DMS 273 treated with DMSO at 0.1 percent for 48 hours (cell line): ENCODE measurements at regions not wholly inside any gene's neighbourhood (a gene's known extent, or its start where the extent isn't known, plus 50 kb on each side); places are given as distances from the start of the nearest gene placed in this dataset.
"Not testable (repeated sequence)": the region's sequence is repeated elsewhere in the genome, so short reads cannot be mapped to it uniquely, and the experiment has no call there.

Source experiments
- DNase-seq: peaks from one replicate; lab custom pipeline; 2025; lab: John Stamatoyannopoulos, UW

DNA sequence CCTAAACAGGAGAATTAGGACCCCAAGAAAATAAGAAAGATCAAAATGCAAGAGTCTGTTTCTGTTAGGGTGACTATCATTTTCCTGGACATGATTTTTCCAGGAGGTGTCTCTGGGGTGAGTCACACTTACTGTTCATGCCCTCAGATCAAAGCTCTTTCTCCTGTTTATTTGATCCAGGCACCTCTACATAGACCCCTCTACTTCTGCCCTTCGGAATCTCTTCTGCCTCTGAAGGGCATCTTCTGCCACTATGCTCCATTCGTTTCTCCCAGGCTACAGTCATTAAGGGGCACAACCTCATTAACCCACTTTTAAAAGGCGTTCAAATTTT lies 1328.0 kb downstream of the GATA3 start:
- DNase-seq: no peak

- DNase-seq: no peak
These were observed 1336.0 kb downstream of the GATA3 start for GRCh38 chr10:9390516-9390915.

- no peak for DNase-seq
These were observed 1344.9 kb downstream of the GATA3 start for GRCh38 chr10:9399275-9399983.

DNA sequence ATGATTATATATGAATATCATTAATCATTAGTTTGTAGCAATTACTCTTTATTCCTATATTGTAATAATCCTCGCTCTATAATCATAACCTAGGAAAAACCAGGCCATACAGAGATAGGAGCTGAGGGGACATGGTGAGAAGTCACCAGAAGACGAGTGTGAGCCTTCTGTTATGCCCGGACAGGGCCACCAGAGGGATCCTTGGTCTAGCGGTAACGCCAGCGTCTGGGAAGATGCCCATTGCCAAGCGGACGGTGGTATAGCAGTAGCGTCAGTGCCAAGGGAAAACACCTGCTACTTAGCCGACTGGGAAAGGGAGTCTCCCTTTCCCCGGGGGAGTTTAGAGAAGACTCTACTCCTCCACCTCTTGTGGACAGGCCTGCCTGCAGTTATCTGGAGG lies 1347.6 kb downstream of the GATA3 start:
- not testable (repeated sequence) for DNase-seq

- not testable (repeated sequence) for DNase-seq
These were observed 1348.2 kb downstream of the GATA3 start for GRCh38 chr10:9402507-9403195.

DNA sequence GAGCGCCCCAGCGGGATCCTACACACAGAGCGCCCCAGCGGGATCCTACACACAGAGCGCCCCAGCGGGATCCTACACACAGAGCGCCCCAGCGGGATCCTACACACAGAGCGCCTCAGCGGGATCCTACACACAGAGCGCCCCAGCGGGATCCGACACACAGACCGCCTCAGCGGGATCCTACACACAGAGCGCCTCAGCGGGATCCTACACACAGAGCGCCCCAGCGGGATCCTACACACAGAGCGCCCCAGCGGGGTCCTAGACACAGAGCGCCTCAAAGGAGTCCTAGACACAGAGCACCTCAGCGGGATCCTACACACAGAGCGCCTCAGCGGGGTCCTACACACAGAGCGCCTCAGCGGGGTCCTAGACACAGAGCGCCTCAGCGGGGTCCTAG lies 1352.7 kb downstream of the GATA3 start:
- not testable (repeated sequence) for DNase-seq

- DNase-seq: no peak
These were observed 1361.8 kb downstream of the GATA3 start for GRCh38 chr10:9416331-9416730.

DNA sequence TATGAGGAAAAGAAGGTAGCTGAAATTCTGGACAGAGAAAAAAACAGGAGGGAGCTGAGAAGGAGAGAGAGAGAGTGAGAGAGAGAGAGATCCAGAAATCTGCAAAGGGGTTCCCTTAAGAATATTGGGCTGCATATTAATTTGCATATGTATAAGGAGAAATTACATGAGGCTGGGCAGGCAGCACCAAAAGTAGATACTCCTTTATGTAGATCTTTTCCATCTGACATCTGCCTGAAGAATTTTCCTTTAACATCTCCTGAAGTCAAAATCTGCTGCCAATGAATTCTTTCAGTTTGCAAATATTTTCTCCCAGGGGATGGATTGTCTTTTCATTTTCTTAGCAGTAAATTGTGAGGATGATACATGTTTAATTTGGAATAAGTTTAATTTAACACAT lies 1365.3 kb downstream of the GATA3 start:
- DNase-seq: no peak

- no peak for DNase-seq
These were observed 1372.7 kb downstream of the GATA3 start for GRCh38 chr10:9427209-9427608.

DNA sequence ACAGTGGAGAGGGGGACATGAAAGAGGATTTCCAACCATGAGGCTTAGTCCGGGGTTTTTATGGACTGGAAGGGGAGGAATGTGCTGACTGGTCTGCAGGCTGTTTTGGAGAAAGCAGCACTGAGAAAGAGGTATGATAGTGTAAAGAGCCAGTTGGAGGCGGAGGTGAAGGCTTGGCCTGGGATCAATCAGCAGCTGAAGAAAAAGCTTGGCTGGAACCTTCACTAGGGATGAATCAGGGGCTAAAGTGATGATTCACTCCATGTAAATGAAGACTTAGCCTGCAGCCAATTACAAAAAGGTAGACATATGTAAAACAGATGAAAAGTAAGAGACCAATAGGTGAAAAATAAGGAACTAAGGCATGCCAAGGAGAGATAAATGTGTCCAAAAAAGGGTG lies 1382.6 kb downstream of the GATA3 start:
- DNase-seq: no peak

DNA sequence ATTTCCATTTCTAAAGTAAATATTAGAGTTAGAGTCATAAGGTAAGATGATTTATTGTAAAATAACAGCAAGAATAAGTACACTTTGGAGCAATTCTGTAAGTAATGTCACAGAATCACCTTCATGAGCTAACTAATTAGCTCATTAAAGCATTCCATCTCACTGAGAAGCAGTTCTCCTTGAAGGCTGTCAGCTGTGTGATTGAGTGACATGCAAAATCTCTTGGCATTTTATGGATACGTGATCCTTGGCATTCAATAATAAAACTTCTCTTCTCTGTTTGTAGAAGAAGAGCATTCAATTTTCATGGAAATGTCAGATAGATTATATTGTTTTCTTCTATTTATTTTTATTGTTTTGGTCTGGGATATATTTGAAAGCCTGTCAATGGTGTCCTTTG lies 1389.3 kb downstream of the GATA3 start:
- DNase-seq: no peak

GRCh38 chr10:9449530-9449929 lies 1395.0 kb downstream of the GATA3 start:
- no peak for DNase-seq

GRCh38 chr10:9450801-9451200 lies 1396.3 kb downstream of the GATA3 start:
- DNase-seq: no peak

- DNase-seq: no peak
These were observed 1396.8 kb downstream of the GATA3 start for GRCh38 chr10:9451211-9451773.

DNA sequence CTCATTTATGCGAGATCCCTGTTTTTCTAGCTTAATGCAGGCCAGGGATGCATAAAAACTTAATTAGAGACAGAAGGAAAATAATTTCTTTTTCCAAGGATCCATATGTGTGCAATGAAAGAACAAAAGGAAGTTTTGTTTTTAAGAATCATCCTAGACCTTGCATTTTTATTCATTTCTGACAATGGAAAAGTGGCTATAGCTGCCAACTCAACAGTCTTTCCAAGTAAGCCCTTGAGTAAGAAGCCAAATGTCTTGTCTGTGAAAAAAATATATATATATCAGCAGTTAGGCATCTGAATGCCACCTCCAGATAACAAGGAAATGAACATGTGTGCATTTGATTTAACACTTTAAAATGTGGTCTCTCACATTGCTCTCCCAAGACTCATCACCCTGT lies 1397.6 kb downstream of the GATA3 start:
- DNase-seq: no peak

GRCh38 chr10:9453871-9454270 lies 1399.4 kb downstream of the GATA3 start:
- DNase-seq: not testable (repeated sequence)

- DNase-seq: no peak
These were observed 1415.2 kb downstream of the GATA3 start for GRCh38 chr10:9469663-9470205.

DNA sequence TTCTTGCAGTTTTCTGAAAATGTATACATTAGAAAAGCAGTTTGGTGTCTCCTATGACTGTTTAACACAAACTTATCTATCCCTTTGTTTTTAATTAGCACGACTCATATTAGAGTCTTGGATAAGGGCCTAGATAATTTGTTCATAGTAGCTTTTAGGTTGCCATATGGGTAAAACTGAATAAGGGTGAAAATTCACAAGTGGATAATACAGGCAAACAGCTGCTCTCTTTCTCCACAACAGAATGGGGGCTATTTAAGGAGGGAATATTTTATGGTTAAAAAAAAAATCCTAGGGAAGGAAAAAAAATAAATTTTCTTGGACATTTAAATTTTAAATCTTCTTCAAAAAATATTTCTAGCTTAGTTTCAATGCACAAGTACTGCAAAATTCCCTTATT lies 1416.1 kb downstream of the GATA3 start:
- no peak for DNase-seq

GRCh38 chr10:9501944-9502343 lies 1447.5 kb downstream of the GATA3 start:
- DNase-seq: no peak

DNA sequence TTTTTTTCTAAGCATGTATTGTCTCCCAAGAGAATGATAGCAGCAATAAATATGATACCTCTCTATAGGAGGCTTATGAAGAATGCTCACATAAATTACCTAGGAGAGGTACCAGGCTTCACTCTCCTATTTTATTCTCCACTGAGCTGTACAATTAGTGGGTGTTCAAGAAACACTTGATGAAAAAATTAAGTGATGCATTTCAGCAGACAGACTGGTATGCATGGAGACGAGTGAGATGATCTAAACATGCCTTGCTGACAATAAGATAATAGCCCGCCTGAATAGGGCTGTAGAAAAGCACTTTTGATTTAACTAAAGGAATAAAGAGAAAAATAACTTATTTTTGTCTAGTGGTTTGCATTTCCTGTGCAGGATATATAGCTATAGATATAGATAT lies 1449.7 kb downstream of the GATA3 start:
- no peak for DNase-seq

DNA sequence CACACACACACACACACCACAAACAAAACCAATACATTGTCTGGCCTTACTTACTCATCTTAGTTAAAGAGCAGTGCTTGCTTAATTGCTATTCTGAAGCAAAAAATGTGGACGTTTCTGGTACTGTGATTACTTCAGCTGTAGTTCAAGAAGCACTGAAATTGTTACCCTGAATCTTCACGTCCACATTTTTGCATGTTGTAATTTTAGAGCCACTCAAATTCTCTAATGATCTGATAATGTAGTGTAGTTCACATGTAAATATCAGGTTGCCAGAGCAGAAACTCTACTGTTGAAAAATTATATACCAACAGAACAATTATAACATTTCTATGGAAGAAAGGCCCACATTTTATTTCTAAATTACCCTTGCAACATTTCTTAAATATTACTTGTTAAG lies 1451.1 kb downstream of the GATA3 start:
- DNase-seq: no peak

GRCh38 chr10:9508606-9509005 lies 1454.1 kb downstream of the GATA3 start:
- no peak for DNase-seq

DNA sequence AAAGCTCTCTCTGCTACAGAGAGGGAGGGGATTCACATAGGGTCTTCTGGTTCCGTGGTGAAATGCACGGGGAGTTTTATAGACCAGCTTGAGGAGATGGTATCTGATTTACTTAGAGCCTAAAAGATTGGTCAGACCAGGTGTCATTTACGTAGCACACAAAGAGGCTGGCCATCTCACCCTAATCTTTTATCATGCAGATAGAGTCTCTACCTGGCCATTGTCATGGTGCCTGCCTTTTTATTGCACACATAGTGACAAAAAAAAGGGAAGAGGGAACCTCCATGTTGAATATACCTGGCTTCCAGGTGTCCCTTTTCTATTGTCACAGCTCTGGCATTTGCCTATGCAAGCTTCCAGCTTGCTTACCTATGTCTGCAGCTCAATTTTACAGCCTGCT lies 1456.1 kb downstream of the GATA3 start:
- no peak for DNase-seq
